Mammary epithelial cell (primary cell): ENCODE measurements at regions not wholly inside any gene's neighbourhood (a gene's known extent, or its start where the extent isn't known, plus 50 kb on each side); places are given as distances from the start of the nearest gene placed in this dataset.

ENCODE experiments used
- EZH2 ChIP-seq: IDR thresholded peaks from 2 replicates; pipeline ENCODE4 v1.6.1; 2012; ENCODE audit warnings: low read length, inconsistent platforms, borderline replicate concordance
- TF ChIP-seq, protein P1 (sequence below), 2 donors: IDR thresholded peaks in 1 of 2; conservative IDR thresholded peaks in 1 of 2; 2 replicates each; pipeline ENCODE4 v1.5.1; 2011 to 2012; ENCODE audit warnings: inconsistent platforms in 2 of 2, low read length in 2 of 2, mild to moderate bottlenecking in 2 of 2, control low read depth in 1 of 2, low read depth in 1 of 2; ENCODE audit not compliant: insufficient read depth in 1 of 2; ENCODE audit errors: extremely low read depth in 1 of 2

DNA sequence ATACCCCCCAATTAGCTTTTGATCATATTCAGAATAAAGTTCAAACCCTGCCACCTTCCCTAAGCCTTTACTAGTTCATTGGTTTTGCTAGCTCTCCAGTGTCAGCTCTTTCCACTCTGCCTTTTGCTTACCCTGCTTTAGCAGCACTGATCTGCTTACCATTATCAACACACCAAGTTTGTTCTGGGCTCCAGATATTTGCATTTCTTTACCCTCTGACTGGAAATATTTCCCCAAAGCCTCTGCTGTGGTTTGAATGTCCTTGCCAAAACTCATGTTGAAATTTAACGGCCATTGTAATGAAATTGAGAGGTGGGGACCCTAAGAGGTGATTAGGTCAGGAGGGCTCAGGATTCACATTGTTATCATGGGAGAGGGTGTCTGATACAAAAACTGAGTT is 99.5 kb downstream of the GCNT1 start:
- TF ChIP-seq, protein P1, sequence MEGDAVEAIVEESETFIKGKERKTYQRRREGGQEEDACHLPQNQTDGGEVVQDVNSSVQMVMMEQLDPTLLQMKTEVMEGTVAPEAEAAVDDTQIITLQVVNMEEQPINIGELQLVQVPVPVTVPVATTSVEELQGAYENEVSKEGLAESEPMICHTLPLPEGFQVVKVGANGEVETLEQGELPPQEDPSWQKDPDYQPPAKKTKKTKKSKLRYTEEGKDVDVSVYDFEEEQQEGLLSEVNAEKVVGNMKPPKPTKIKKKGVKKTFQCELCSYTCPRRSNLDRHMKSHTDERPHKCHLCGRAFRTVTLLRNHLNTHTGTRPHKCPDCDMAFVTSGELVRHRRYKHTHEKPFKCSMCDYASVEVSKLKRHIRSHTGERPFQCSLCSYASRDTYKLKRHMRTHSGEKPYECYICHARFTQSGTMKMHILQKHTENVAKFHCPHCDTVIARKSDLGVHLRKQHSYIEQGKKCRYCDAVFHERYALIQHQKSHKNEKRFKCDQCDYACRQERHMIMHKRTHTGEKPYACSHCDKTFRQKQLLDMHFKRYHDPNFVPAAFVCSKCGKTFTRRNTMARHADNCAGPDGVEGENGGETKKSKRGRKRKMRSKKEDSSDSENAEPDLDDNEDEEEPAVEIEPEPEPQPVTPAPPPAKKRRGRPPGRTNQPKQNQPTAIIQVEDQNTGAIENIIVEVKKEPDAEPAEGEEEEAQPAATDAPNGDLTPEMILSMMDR (conservative IDR thresholded peaks at IDR 0.05 in 1 of 2, IDR thresholded peaks at IDR 0.05 in 1 of 2; ENCODE audit: extremely low read depth in 1 of 2, insufficient read depth in 1 of 2, low read depth in 1 of 2, low read length in 2 of 2), result no peak
- no peak for TF ChIP-seq EZH2
